OCI-LY1 (cell line): ENCODE measurements at regions not wholly inside any gene's neighbourhood (a gene's known extent, or its start where the extent isn't known, plus 50 kb on each side); places are given as distances from the start of the nearest gene placed in this dataset.

Experiments
- H2AFZ ChIP-seq: fragments of 200-600 bp; sonication (generic), shearing (Covaris generic); 2 replicates; pipeline ENCODE4 v1.6.0; 2014; ENCODE audit warnings: antibody characterized with exemption, mild to moderate bottlenecking, low read length
- H3F3A ChIP-seq: fragments of 200-600 bp; sonication (generic), shearing (Covaris generic); 2 replicates; pipeline ENCODE4 v1.6.0; 2014; ENCODE audit warnings: mild to moderate bottlenecking, antibody characterized with exemption, low read length, moderate library complexity; ENCODE audit not compliant: insufficient read depth
- H3K27ac ChIP-seq: fragments of 200-600 bp; sonication (generic); 2 replicates; pipeline ENCODE4 v1.5.1; 2014; ENCODE audit warnings: low read length, mixed run types, mild to moderate bottlenecking, low read depth; ENCODE audit not compliant: poor library complexity, severe bottlenecking
- H3K27me3 ChIP-seq: fragments of 200-600 bp; sonication (generic); 2 replicates; pipeline ENCODE4 v1.6.0; 2014; ENCODE audit warnings: antibody characterized with exemption, mild to moderate bottlenecking, low read length, moderate library complexity; ENCODE audit not compliant: insufficient read depth
- H3K36me3 ChIP-seq: fragments of 200-600 bp; sonication (generic); 2 replicates; pipeline ENCODE4 v1.6.1; 2014; ENCODE audit warnings: mild to moderate bottlenecking, antibody characterized with exemption, low read length, moderate library complexity, mixed read lengths; ENCODE audit not compliant: insufficient read depth
- H3K4me1 ChIP-seq: fragments of 200-600 bp; sonication (generic); 2 replicates; pipeline ENCODE4 v1.5.1; 2014; ENCODE audit warnings: mild to moderate bottlenecking, low read length, moderate library complexity; ENCODE audit not compliant: insufficient read depth, severe bottlenecking
- H3K4me2 ChIP-seq: fragments of 200-600 bp; sonication (generic), shearing (Covaris generic); 2 replicates; pipeline ENCODE4 v1.6.1; 2014; ENCODE audit warnings: low read length
- H3K4me3 ChIP-seq: fragments of 200-600 bp; sonication (generic); 2 replicates; pipeline ENCODE4 v1.5.1; 2014; ENCODE audit warnings: low read length, low read depth, mild to moderate bottlenecking, mixed read lengths; ENCODE audit not compliant: poor library complexity, severe bottlenecking
- H3K79me2 ChIP-seq: fragments of 200-600 bp; shearing (Covaris generic); 2 replicates; pipeline ENCODE4 v1.6.1; 2016; ENCODE audit warnings: mixed run types, low read length, mixed read lengths; ENCODE audit not compliant: insufficient read depth
- H3K9ac ChIP-seq: fragments of 200-600 bp; sonication (generic), shearing (Covaris generic); 2 replicates; pipeline ENCODE4 v1.6.1; 2014; ENCODE audit warnings: mild to moderate bottlenecking, low read length, mixed read lengths
- H3K9me2 ChIP-seq: fragments of 200-600 bp; sonication (generic), shearing (Covaris generic); 2 replicates; pipeline ENCODE4 v1.6.1; 2014; ENCODE audit warnings: low read depth, mild to moderate bottlenecking, low read length, mixed read lengths
- H3K9me3 ChIP-seq: fragments of 200-600 bp; shearing (Covaris generic); 2 replicates; pipeline ENCODE4 v1.6.1; 2014; ENCODE audit warnings: low read length, mixed read lengths
- H4K20me1 ChIP-seq: fragments of 200-600 bp; sonication (generic), shearing (Covaris generic); 2 replicates; pipeline ENCODE4 v1.6.0; 2016; ENCODE audit warnings: mild to moderate bottlenecking, low read length; ENCODE audit not compliant: insufficient read depth
- EZH2 ChIP-seq: fragments of 200-600 bp; sonication (generic), shearing (Covaris generic); IDR thresholded peaks from 2 replicates; pipeline ENCODE4 v1.8.0; 2017; ENCODE audit warnings: borderline replicate concordance, mixed run types, mild to moderate bottlenecking, antibody characterized with exemption, low read length, moderate library complexity, mixed read lengths
- TF ChIP-seq, protein P1 (sequence below): fragments of 200-600 bp; sonication (generic), shearing (Covaris generic); IDR thresholded peaks from 2 replicates; pipeline ENCODE4 v1.5.1; 2017; ENCODE audit warnings: mild to moderate bottlenecking, antibody characterized with exemption, low read length, moderate library complexity, mixed read lengths

- Histone ChIP-seq H3K9ac (no peak overlapping the region), H4K20me1 (no peaks in the 10 kb centered on the region), H3K36me3 (no peaks in the 10 kb centered on the region), H2AFZ (no peak overlapping the region), H3K9me3 (no peaks in the 10 kb centered on the region), H3K79me2 (no peaks in the 10 kb centered on the region), H3K4me1 (no peaks in the 10 kb centered on the region), H3K9me2 (no peaks in the 10 kb centered on the region), H3F3A (no peaks in the 10 kb centered on the region), H3K27me3 (no peaks in the 10 kb centered on the region), H3K4me3 (no peak overlapping the region), H3K4me2 (no peak overlapping the region), H3K27ac (no peak overlapping the region)
- TF ChIP-seq, protein P1, sequence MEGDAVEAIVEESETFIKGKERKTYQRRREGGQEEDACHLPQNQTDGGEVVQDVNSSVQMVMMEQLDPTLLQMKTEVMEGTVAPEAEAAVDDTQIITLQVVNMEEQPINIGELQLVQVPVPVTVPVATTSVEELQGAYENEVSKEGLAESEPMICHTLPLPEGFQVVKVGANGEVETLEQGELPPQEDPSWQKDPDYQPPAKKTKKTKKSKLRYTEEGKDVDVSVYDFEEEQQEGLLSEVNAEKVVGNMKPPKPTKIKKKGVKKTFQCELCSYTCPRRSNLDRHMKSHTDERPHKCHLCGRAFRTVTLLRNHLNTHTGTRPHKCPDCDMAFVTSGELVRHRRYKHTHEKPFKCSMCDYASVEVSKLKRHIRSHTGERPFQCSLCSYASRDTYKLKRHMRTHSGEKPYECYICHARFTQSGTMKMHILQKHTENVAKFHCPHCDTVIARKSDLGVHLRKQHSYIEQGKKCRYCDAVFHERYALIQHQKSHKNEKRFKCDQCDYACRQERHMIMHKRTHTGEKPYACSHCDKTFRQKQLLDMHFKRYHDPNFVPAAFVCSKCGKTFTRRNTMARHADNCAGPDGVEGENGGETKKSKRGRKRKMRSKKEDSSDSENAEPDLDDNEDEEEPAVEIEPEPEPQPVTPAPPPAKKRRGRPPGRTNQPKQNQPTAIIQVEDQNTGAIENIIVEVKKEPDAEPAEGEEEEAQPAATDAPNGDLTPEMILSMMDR: no peak
Observed at GRCh38 chr5:90297045-90297764, 112.4 kb downstream of the CETN3 start.

GRCh38 chr5:90294604-90295003, 115.0 kb downstream of the CETN3 start:
- Histone ChIP-seq H3F3A (no peaks in the 10 kb centered on the region), H3K27me3 (no peaks in the 10 kb centered on the region), H3K4me1 (no peaks in the 10 kb centered on the region), H2AFZ (no peak overlapping the region), H3K9ac (no peak overlapping the region), H3K36me3 (no peaks in the 10 kb centered on the region), H3K79me2 (no peaks in the 10 kb centered on the region), H3K9me3 (no peaks in the 10 kb centered on the region), H3K4me3 (no peak overlapping the region), H3K9me2 (no peaks in the 10 kb centered on the region), H3K4me2 (no peak overlapping the region), H3K27ac (no peak overlapping the region), H4K20me1 (no peaks in the 10 kb centered on the region)
- TF ChIP-seq, protein P1: peak; percentile 34
- no peak for TF ChIP-seq EZH2

DNA sequence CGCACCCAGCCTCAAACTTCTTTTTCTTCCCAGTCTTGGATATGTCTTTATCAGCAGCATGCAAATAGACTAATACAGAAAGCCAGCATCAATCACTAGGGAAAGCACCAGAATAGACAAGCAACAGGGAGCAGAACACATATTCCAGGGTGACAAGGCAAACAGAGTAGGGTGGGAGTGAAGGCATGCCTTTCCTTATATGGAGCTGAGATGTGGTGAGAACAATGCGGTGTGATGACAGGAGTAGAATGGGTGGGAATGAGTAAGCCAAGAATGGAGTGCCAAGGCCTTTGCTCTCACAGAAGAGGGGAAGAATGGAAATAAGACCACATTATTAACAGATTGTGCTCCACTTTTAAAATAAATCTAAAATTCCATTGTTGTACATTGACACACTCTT, 115.6 kb downstream of the CETN3 start:
- no peaks in the 10 kb centered on the region for H3K79me2 ChIP-seq
- H4K20me1 ChIP-seq: no peaks in the 10 kb centered on the region
- no peaks in the 10 kb centered on the region for H3K9me2 ChIP-seq
- H3K4me1 ChIP-seq: no peaks in the 10 kb centered on the region
- H3K36me3 ChIP-seq: no peaks in the 10 kb centered on the region
- no peaks in the 10 kb centered on the region for H3F3A ChIP-seq
- no peaks in the 10 kb centered on the region for H3K9me3 ChIP-seq
- H3K9ac ChIP-seq: no peak overlapping the region
- H3K27ac ChIP-seq: no peak overlapping the region
- TF ChIP-seq, protein P1: no peak
- no peak for TF ChIP-seq EZH2
- H3K4me2 ChIP-seq: no peak overlapping the region
- no peaks in the 10 kb centered on the region for H3K27me3 ChIP-seq
- no peak overlapping the region for H3K4me3 ChIP-seq
- no peak overlapping the region for H2AFZ ChIP-seq
